HG03457 (cell line): ENCODE measurements at regions not wholly inside any gene's neighbourhood (a gene's known extent, or its start where the extent isn't known, plus 50 kb on each side); places are given as distances from the start of the nearest gene placed in this dataset.
A peak's percentile ranks its signal among the peaks of the same experiment; 100 is the strongest.

Experiments
- ATAC-seq: cut with Tn5 transposase; IDR thresholded peaks from one replicate; pipeline ENCODE4 v1.9.1; 2021; ENCODE audit warnings: moderate number of reproducible peaks; ENCODE audit not compliant: unreplicated experiment

DNA sequence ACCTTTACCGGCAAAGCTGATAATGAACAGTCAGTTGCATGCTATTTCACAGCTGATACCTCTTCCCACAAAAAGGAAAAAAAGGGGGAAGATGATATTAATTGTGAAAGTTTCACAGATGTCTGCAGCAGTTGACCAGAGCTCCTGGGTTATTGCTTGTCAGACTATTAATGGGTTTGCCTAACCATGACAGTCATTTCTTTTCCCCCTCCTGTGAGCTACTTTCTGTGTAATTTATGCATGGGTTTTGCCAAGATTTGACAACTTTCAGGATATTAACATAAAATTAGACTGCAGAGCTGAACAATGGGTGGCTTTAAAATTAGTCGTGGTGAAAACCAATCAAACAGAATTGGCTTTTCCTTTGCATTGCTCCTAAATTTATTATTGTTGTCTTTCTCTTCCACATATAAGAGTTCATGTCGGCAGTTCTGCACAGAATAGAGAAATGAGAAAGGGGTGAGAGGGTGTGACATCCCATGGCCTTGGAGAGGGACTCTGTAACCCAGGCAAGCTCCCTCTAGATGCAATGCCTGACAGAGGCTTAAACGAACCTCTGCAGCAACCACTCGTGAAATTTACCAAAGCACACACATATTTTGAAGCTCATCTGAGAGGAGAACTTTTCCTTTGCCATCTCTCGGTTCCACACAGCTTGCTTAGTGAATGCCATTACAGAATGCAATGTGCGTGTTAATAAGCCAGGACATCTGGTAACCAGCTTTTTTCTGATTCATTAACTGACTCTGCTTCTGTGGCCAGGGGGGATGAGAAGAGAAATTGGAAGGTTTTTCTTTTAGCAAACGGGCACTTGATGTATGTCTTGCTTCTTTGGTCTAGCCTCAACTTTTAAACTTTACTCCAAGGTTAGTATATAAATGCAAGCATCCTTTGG lies 82.2 kb upstream of the ITGA4 start:
- ATAC-seq = peak; percentile 70

DNA sequence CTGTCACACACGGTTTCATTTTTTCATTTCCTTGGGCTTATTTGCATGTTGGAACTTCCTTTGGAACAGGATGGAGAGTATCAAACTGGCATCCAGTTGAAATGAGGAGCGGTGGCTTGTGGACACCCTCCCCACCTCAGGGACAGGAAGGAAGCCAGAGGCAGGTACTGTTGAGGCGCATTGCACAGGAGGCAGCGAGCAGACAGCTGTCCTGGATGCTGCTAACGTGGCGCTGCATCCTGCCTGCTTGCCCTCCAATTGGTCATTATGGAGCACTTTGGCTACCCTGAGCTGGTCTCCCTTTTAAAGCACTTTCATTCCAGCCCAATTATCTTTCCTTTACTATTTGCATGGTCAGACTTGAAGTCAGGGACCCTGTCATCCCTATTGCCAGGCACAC lies 80.7 kb upstream of the ITGA4 start:
- ATAC-seq = no peak

DNA sequence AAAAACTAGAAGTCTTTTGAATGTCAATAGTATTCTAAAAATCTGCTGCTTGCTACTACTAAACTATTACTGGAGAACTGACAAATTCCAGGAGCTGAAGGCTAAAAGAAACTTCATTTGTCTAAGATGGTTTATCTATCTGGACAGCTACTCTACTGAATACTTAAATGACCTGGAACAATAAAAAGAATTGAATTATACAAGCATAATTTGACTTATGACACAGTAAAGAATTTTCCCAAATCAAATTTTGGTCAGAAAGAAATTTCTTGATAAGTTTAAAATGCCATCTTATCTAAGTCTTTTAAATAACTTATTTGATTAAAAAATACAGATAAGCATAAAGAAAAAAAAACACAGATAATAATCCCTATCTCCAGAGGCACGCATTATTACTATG lies 80.2 kb upstream of the ITGA4 start:
- ATAC-seq = no peak

DNA sequence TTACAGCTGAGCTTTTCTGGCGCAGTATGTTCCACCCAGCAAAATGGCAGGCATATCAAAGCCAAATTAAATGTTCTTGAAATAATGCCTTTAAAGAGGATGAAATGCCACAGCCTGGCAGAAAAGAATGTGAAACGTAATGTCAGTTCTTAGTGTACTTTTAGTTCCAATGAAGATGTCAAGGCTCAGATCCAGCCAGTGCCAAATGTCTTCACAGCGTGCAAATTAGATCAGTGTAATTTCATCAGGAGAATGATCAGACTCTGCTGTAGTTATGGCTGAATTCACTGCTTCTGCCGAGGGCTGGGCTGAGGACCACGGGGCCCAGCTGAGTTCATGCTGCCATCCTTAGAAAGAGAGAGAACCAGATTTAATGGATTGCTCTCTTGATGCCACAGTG lies 78.7 kb upstream of the ITGA4 start:
- no peak for ATAC-seq

DNA sequence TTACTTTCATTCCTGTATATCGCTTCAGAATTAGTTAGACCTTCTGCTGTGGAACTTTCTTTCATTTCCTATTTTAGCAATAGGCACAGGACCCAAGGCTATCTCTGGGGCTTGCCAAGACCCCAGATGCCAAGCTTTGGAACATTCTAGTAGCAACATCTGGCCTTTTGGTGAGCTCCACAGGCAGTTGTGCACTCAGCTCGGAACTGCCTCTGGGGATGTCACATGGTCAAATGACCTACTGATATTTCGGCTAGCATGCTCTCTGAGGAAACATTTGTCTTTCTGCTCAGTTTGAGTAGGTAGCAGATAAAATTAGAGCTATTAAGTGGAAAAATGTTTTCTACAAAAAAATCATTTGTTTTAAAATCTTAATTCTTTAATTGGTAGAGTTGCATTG lies 76.6 kb upstream of the ITGA4 start:
- ATAC-seq = no peak

DNA sequence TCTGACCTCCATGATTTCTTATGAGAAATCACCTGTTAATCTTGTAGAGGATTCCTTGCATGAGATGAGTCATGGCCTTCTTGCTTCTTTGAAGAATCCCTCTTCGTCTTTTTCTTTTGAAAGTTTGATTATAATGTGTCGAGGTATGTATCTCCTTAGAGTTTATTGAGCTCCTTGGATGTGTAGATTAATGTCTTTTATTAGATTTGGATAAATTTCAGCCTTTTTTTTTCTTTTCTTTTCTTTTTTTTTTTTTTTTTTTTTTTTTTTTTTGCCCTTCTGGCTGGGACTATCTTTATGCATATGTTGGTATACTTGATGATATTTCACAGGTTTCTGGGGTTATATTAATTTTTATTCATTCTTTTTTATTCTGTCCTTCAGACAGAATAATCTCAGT lies 72.3 kb upstream of the ITGA4 start:
- ATAC-seq = no peak

DNA sequence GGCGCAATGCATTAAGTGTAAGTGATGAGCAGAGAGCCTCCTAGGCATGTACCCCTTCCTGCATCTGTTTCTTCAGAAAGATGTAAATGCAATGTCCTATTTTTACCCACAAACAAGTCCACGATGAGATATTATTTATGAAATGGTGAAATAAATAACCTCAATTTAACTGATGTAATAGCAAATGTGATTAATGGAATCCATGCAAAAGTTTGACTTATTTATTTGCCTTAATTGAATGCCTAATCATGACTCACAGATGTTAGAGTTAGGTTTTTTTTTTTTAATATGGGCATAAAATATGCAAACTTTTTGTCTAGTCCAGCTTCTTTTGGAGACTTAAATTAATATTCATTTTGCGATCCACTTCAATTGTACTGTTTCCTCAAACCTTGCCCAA lies 67.7 kb upstream of the ITGA4 start:
- ATAC-seq = no peak

DNA sequence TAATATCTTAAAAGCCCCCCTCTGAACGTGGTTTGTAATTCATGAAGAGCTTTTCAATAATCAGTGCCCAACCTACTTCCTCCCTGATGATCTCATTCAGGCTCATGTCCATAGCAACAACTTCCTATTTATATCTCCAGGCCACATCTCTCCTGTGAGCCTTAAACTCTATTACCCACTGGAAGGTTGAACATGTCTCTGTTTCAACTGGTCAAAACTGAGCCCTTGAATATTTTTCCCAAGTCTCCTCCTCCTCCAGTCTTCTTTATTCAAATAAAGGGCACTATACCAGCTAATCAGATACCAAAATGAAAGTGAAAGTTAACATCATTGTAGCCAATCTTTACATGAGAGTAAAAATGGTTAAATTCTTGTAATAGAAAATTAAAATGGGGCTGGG lies 63.7 kb upstream of the ITGA4 start:
- peak; percentile 62 for ATAC-seq

DNA sequence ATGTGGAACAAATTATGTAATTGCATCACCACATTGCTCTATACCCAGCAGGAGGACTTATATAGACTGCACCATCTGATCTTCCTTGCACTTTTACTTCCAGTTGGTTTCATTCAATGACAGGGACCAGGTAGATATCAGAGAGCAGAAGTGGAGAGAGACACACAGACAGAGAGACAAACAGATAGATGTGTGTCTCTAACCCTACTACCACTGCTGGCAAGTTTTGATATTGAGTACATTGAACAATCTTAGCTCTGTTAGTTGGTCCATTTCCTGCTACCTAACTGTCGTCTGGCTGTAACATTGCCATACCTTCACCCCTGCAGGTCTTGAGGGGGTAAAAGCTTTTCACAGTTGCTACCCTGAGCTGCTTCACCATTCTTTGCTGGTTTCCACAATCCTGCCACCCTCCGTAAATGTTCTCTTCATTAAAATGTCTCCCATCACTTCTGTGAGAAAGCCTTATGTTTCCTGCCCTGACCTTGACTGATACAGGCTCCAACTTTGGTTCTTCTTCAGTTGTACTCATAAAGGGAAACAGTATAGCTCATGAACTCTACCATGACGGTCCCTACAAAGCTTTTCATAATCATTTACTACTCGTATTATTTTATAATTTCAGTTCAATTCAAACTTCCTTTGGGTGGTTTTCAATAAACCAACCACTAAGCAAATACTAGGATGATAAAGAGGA lies 62.3 kb upstream of the ITGA4 start:
- no peak for ATAC-seq

DNA sequence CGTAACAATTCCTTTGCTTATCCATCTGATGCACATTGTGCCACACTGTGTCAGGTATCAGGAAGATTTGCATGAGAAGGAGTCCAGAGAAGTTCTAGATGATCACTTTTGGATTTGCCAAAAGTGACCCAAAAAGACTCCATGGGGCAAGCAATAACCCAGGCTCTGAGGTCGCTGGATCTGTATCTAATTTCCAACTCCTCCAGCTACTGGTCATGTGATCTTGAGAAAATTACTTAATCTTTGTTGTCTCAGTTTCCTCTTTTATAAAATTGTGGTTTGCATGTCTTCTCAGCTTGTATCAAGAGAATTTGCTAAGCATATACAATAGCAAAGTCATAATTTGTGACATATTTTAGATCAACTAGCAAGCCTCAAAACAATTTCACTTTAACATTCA lies 61.3 kb upstream of the ITGA4 start:
- ATAC-seq = no peak

DNA sequence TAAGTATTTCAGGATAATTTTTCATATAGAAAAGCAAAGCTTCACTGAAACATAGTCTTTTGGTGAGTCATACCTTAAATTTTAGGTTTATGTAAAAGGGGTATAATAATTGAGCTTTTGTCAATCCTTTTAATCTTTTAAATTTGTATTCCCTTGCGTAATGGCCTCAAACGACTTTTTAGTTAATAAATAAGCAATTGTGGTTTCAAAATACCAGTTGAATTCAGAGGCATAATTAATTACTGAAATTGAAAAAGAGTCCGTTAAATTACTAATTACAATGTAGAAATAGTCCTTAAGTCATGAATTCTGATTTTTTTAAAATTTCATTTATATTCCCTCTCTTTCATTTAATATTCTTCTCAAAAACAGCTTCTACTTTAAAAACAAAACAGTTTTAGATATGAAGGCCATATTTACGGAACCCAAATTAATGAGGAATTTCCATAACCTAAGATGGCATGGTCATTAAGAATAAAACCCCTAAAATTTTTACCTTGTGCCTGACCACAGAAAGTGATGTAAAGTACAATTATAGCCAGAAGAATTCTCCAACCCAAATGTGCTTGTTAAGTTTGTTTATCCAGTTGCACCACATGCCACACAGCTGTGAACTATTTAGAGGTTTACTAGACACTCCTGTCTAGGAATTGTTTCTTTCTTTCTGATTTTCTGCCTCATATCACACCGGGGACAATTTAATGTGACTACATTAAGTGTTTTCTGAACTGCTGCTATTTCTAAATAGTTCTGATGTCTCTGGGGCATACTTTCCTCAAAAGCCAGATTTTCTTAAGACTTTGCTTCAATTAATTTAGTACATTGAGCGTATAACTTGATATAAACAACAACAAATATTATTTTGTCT lies 60.7 kb upstream of the ITGA4 start:
- no peak for ATAC-seq

DNA sequence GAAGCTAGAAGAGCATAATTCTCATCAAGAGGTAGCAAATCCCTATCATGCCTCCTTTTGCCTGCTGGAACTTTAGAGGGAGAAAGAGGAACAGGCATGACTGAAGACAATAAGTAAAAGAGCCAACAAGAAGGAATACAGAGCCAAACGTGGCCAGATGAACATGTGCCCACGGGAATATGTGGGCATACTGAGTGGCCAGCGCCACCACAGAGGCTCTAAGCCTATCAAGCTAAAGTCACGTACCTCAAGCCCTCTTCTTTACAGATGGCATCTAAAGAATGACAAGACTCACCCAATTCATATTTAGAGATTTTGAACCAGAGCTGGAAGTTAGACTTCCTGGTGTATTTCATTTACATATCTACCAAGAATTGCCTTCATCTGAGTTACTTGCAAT lies 59.9 kb upstream of the ITGA4 start:
- no peak for ATAC-seq

DNA sequence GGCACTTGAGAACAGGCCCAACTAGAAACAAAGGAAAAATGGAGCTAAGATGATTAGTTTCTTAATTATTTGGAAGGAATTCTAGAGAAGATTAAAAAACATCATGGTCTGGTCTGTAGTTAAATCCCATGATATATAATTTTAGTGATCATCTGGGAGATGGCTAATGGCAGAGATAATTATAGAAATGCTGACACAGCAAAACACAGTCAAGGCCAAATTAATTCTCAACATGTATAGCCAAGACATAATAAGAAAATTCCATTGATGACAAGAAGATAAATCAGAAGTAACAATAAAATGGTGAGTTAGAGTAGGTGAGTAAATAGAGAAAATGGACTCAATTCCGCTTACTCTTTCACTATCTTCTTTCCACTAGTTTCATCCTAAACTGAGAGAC lies 59.2 kb upstream of the ITGA4 start:
- ATAC-seq = no peak

DNA sequence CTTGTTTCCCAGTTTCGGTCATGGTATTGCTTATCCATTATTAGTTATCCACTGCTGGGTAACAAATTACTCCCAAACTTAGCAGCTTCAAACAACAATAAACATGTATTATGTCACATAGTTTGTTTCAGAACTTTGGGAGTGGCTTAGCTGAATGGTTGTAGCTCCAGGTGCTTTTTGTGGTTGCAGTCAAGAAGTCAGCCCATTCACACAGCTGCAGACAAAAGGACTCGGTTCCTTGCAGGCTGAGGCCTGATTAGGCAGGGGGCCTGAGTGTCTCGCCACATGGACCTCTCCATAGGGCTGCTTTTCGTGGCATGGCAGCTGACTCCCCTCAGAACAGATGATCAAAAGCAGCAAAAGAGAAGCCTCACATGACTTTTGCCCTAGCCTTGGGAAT lies 58.2 kb upstream of the ITGA4 start:
- ATAC-seq = no peak

DNA sequence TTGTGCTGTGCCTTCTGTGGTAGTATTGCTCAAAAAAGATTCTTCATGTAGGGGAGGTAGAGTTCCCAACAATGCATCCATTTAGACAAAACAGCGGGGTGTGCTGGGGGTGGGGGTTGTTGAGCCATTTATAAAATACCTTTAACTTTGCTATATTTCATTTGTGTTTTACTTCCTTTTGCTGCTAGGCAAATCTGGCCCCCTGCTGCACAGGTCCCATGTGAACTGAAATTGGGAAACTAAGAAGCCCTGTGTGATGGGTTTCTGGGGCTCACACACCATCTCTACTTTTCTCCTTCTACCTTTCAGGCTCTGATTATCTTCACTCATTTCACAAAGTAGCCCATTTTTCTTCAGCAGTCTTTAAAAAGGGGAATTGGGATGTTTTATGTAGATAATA lies 52.7 kb upstream of the ITGA4 start:
- no peak for ATAC-seq

DNA sequence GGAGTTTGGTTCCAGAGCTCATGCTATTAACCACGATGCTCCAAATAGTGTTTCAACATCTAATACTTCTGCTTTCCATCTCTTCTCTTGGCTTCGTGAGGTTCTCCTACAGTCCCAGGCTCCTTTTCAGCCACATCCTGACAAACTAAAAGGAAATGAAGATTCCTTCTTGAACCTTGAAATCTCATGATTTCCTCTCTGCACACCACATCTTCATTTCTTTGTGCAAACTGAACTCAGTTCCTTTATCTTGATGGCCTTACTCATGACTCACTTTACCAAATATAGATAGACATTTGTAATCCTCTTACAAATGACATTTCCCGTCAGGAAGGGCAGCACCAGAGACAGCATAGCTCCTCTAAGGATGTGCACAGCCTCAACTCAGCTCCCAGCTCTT lies 50.0 kb upstream of the ITGA4 start:
- no peak for ATAC-seq
